H1 (cell line): ENCODE measurements at regions not wholly inside any gene's neighbourhood (a gene's known extent, or its start where the extent isn't known, plus 50 kb on each side); places are given as distances from the start of the nearest gene placed in this dataset.

Experiments used
- CTCF ChIA-PET: fragments of 300-600 bp; sonication (Branson Sonifier 250); formaldehyde crosslinking; loops from one replicate; lab custom pipeline; 2021; ENCODE audit not compliant: partially characterized antibody; lab: Charles Lee
- POLR2A ChIA-PET: fragments of 300-600 bp; sonication (Branson Sonifier 250); formaldehyde crosslinking; loops from one replicate; lab custom pipeline; 2021; ENCODE audit warnings: inconsistent platforms; ENCODE audit not compliant: partially characterized antibody; lab: Charles Lee
- DNase-seq, 2 experiments: peaks; one replicate each; pipeline versions ENCODE4 v3.0.0 to v3.0.0-alpha.2; 2010 to 2022; ENCODE audit warnings: low spot score in 2 of 2, low read depth in 1 of 2, mixed read lengths in 1 of 2
- FAIRE-seq: peaks from 2 replicates; lab custom pipeline; 2011; peaks lifted over from hg19 to GRCh38; lab: Jason Lieb, UNC
- H2AFZ ChIP-seq: 2 replicates; pipeline ENCODE4 v1.8.1; 2012; ENCODE audit warnings: low read length, inconsistent platforms
- H2AK5ac ChIP-seq: 2 replicates; pipeline ENCODE4 v1.6.1; 2013; ENCODE audit warnings: low read depth, low read length
- H2BK120ac ChIP-seq: replicated peaks from 2 replicates; pipeline ENCODE3; 2013; ENCODE audit warnings: low read depth, low read length, inconsistent platforms
- H2BK12ac ChIP-seq: 2 replicates; pipeline ENCODE4 v1.6.1; 2013; ENCODE audit warnings: low read depth, low read length
- H2BK15ac ChIP-seq: 2 replicates; pipeline ENCODE4 v1.6.1; 2013; ENCODE audit warnings: low read length
- H2BK20ac ChIP-seq: 2 replicates; pipeline ENCODE4 v1.6.1; 2013; ENCODE audit warnings: low read length
- H2BK5ac ChIP-seq: 2 replicates; pipeline ENCODE4 v1.6.1; 2013; ENCODE audit warnings: low read depth, low read length
- H3K14ac ChIP-seq: 2 replicates; pipeline ENCODE4 v1.6.1; 2013; ENCODE audit warnings: inconsistent platforms; ENCODE audit not compliant: insufficient read length
- H3K18ac ChIP-seq: 2 replicates; pipeline ENCODE4 v1.6.1; 2013; ENCODE audit warnings: low read length; ENCODE audit errors: extremely low read depth
- H3K23ac ChIP-seq: 2 replicates; pipeline ENCODE4 v1.6.1; 2013; ENCODE audit warnings: inconsistent platforms; ENCODE audit not compliant: insufficient read length
- H3K23me2 ChIP-seq: 2 replicates; pipeline ENCODE4 v1.6.1; 2013; ENCODE audit warnings: low read depth, low read length
- H3K27ac ChIP-seq: 2 replicates; pipeline ENCODE4 v1.6.1; 2011; ENCODE audit warnings: low read depth, low read length, inconsistent platforms
- H3K27me3 ChIP-seq, 4 experiments: replicated peaks in 1 of 4; 1 replicate in 1 of 4; 2 replicates in 3 of 4; pipeline versions ENCODE4 v1.6.1 to v1.8.1; 2011 to 2013; ENCODE audit warnings: low read length in 3 of 4, mild to moderate bottlenecking in 3 of 4, inconsistent platforms in 2 of 4, mixed read lengths in 2 of 4, moderate library complexity in 1 of 4; ENCODE audit not compliant: control insufficient read depth in 3 of 4, insufficient read depth in 3 of 4; ENCODE audit errors: extremely low read depth in 1 of 4
- H3K36me3 ChIP-seq, 4 experiments: 2 replicates each; pipeline versions ENCODE4 v1.6.1 to v1.8.1; 2011 to 2013; ENCODE audit warnings: mild to moderate bottlenecking in 4 of 4, low read length in 3 of 4, moderate library complexity in 2 of 4, control low read depth in 1 of 4, inconsistent platforms in 1 of 4; ENCODE audit not compliant: insufficient read depth in 4 of 4, control insufficient read depth in 2 of 4
- H3K4ac ChIP-seq: replicated peaks from 2 replicates; pipeline ENCODE3; 2013; ENCODE audit warnings: low read length, low read depth, mixed read lengths, inconsistent platforms; ENCODE audit not compliant: insufficient read length
- H3K4me1 ChIP-seq, 4 experiments: replicated peaks in 1 of 4; 1 replicate in 1 of 4; 2 replicates in 3 of 4; pipeline versions ENCODE4 v1.6.1 to v1.8.1; 2011 to 2013; ENCODE audit warnings: low read length in 3 of 4, inconsistent platforms in 2 of 4, mixed read lengths in 1 of 4; ENCODE audit not compliant: insufficient read depth in 4 of 4, control insufficient read depth in 3 of 4
- H3K4me2 ChIP-seq, 2 experiments: 2 replicates each; pipeline versions ENCODE4 v1.6.1 to v1.8.1; 2011 to 2013; ENCODE audit warnings: low read depth in 2 of 2, low read length in 2 of 2, control low read depth in 1 of 2, inconsistent platforms in 1 of 2, mild to moderate bottlenecking in 1 of 2; ENCODE audit not compliant: insufficient read depth in 1 of 2
- H3K4me3 ChIP-seq, 4 experiments: fragments of 200-600, 300-600 bp in 1 of 4; sonication (generic), shearing (Covaris generic), sonication (Bioruptor Twin) in 1 of 4; 2 replicates each; pipeline versions ENCODE4 v1.5.1 to v1.8.1; 2011 to 2016; ENCODE audit warnings: low read length in 4 of 4, low read depth in 3 of 4, control low read depth in 2 of 4, inconsistent platforms in 2 of 4, mild to moderate bottlenecking in 2 of 4, mixed read lengths in 1 of 4, moderate library complexity in 1 of 4; ENCODE audit not compliant: insufficient read depth in 2 of 4; ENCODE audit errors: extremely low read depth in 1 of 4
- H3K56ac ChIP-seq: replicated peaks from 2 replicates; pipeline ENCODE3; 2013; ENCODE audit warnings: low read depth, mild to moderate bottlenecking, mixed read lengths, low read length, inconsistent platforms; ENCODE audit not compliant: insufficient read length
- H3K79me1 ChIP-seq: 2 replicates; pipeline ENCODE4 v1.6.1; 2013; ENCODE audit warnings: low read depth, low read length, control low read depth
- H3K79me2 ChIP-seq, 2 experiments: 2 replicates each; pipeline versions ENCODE4 v1.6.1 to v1.8.1; 2012 to 2013; ENCODE audit warnings: low read length in 2 of 2, mild to moderate bottlenecking in 2 of 2, inconsistent platforms in 1 of 2; ENCODE audit not compliant: insufficient read depth in 2 of 2, control insufficient read depth in 1 of 2
- H3K9ac ChIP-seq, 4 experiments: replicated peaks in 1 of 4; 1 replicate in 1 of 4; 2 replicates in 3 of 4; pipeline versions ENCODE4 v1.6.1 to v1.8.1; 2011 to 2013; ENCODE audit warnings: low read depth in 3 of 4, low read length in 3 of 4, control low read depth in 2 of 4, mild to moderate bottlenecking in 2 of 4, moderate library complexity in 2 of 4, inconsistent platforms in 1 of 4; ENCODE audit errors: extremely low read depth in 1 of 4
- H3K9me3 ChIP-seq, 2 experiments: 2 replicates each; pipeline versions ENCODE4 v1.6.1 to v1.8.1; 2012 to 2013; ENCODE audit warnings: mild to moderate bottlenecking in 2 of 2, moderate library complexity in 2 of 2, control low read depth in 1 of 2, inconsistent platforms in 1 of 2, low read depth in 1 of 2, low read length in 1 of 2, mixed read lengths in 1 of 2; ENCODE audit not compliant: insufficient read depth in 2 of 2
- H4K20me1 ChIP-seq, 2 experiments: replicated peaks in 1 of 2; 2 replicates each; pipeline versions ENCODE3 to v1.8.1; 2011 to 2013; ENCODE audit warnings: inconsistent platforms in 2 of 2, low read length in 2 of 2, mild to moderate bottlenecking in 1 of 2; ENCODE audit not compliant: insufficient read depth in 2 of 2, control insufficient read depth in 1 of 2
- H4K5ac ChIP-seq: 2 replicates; pipeline ENCODE4 v1.6.1; 2013; ENCODE audit warnings: low read length, low read depth, mixed read lengths, inconsistent platforms; ENCODE audit not compliant: insufficient read length
- H4K8ac ChIP-seq: 2 replicates; pipeline ENCODE4 v1.8.0; 2013; ENCODE audit warnings: mild to moderate bottlenecking, moderate library complexity, low read length, inconsistent platforms; ENCODE audit not compliant: insufficient read depth; ENCODE audit errors: extremely low read depth
- H4K91ac ChIP-seq: replicated peaks from 2 replicates; pipeline ENCODE3; 2013; ENCODE audit warnings: low read length, mixed read lengths, inconsistent platforms; ENCODE audit not compliant: insufficient read length
- CTBP2 ChIP-seq: IDR thresholded peaks from 2 replicates; pipeline ENCODE4 v1.7.0; 2011; ENCODE audit warnings: borderline replicate concordance, mild to moderate bottlenecking, moderate library complexity, mixed read lengths, low read length; ENCODE audit not compliant: insufficient read depth, insufficient read length
- RAD21 ChIP-seq, 2 experiments: IDR thresholded peaks in 1 of 2; conservative IDR thresholded peaks in 1 of 2; 2 replicates each; pipeline ENCODE4 v1.6.1; 2011; ENCODE audit warnings: low read depth in 2 of 2, low read length in 2 of 2, improper control_type of control experiment in 1 of 2, inconsistent platforms in 1 of 2, mild to moderate bottlenecking in 1 of 2, moderate library complexity in 1 of 2
- SP1 ChIP-seq: IDR thresholded peaks from 2 replicates; pipeline ENCODE4 v1.6.1; 2011; ENCODE audit warnings: low read depth, low read length
- WGBS, 2 experiments: shearing (Covaris generic) in 1 of 2; methylation state at CpG; one replicate each; pipeline versions ENCODE4 v1.1.6 to v1.1.7; 2013 to 2015; ENCODE audit warnings: low lambda C conversion rate in 2 of 2, mixed read lengths in 2 of 2, inconsistent platforms in 1 of 2, low coverage in 1 of 2, missing lambda C conversion rate in 1 of 2; ENCODE audit not compliant: insufficient replicate concordance in 2 of 2, insufficient coverage in 1 of 2, insufficient read length in 1 of 2; ENCODE audit errors: extremely low coverage in 1 of 2, missing lambda C conversion rate in 1 of 2; 5-methylcytosine and 5-hydroxymethylcytosine counted together

GRCh38 chr11:25949918-25950317 is 382.0 kb upstream of the ANO3 start:
- H2BK20ac ChIP-seq = no peak overlapping the region
- H3K79me1 ChIP-seq = no peaks in the 10 kb centered on the region
- H3K79me2 ChIP-seq = no peaks in the 10 kb centered on the region
- H2BK5ac ChIP-seq = no peak overlapping the region
- no peak overlapping the region for H3K4me2 ChIP-seq
- H3K27me3 ChIP-seq = no peaks in the 10 kb centered on the region
- no peak overlapping the region for H2BK120ac ChIP-seq
- H4K5ac ChIP-seq = no peak overlapping the region
- H3K9me3 ChIP-seq = peaks cover 6 to 9% of the 10 kb centered on the region in 2 experiments; a peak in 3 of 4 replicates
- H3K4ac ChIP-seq = no peak overlapping the region
- 85% methylated on average over 2 of the region's 2 CpGs; no CpG with 5 or more reads in 1 of the 2 experiments for WGBS, 2 experiments
- H3K56ac ChIP-seq = no peak overlapping the region
- TF ChIP-seq SP1 (no peak), RAD21 (IDR thresholded peaks at IDR 0.05 in 1 of 2, conservative IDR thresholded peaks at IDR 0.05 in 1 of 2; ENCODE audit: low read depth in 2 of 2, low read length in 2 of 2) (no peak), CTBP2 (no peak)
- no peak overlapping the region for H3K18ac ChIP-seq
- ChIA-PET CTCF (no interaction called here), POLR2A (no interaction called here)
- H4K91ac ChIP-seq = no peak overlapping the region
- FAIRE-seq (no peak), DNase-seq (no peak)
- H3K4me3 ChIP-seq = no peak overlapping the region
- no peak overlapping the region for H2AFZ ChIP-seq
- no peak overlapping the region for H2BK15ac ChIP-seq
- no peaks in the 10 kb centered on the region for H4K20me1 ChIP-seq
- H4K8ac ChIP-seq = no peak overlapping the region
- H3K4me1 ChIP-seq = no peaks in the 10 kb centered on the region; a peak in 1 of 7 replicates
- no peak overlapping the region for H3K23ac ChIP-seq
- H3K27ac ChIP-seq = no peak overlapping the region
- no peaks in the 10 kb centered on the region for H3K23me2 ChIP-seq
- no peak overlapping the region for H2BK12ac ChIP-seq
- H2AK5ac ChIP-seq = no peak overlapping the region
- H3K36me3 ChIP-seq = no peaks in the 10 kb centered on the region
- H3K14ac ChIP-seq = no peak overlapping the region
- H3K9ac ChIP-seq = no peak overlapping the region
